ENCODE measurements at regions not wholly inside any gene's neighbourhood (a gene's known extent, or its start where the extent isn't known, plus 50 kb on each side); places are given as distances from the start of the nearest gene placed in this dataset.

DNA sequence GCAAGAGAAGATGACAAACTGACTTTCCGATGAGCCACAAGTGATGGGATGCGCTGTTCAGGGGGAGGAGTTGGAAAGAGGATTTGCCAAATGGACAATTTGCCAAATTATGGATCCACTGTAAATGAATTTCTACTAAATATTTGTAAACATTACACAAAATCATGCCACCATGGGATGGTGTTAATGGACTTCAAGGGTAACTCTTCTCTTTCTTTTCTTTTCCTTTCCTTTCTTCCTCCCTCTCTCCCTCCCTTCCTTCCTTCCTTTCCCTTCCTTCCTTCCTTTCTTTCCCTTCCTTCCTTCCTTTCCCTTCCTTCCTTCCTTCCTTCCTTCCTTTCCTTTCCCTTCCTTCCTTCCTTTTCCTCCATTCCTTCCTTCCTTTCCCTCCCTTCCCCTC, 76.0 kb upstream of the PEG3 start:
- TF ChIP-seq MAX (IDR thresholded peaks at IDR 0.05) = no peak
- no peak for TF ChIP-seq FOSL1 (IDR thresholded peaks at IDR 0.05; ENCODE audit: low read depth)
